HG02840 (cell line): ENCODE measurements at regions not wholly inside any gene's neighbourhood (a gene's known extent, or its start where the extent isn't known, plus 50 kb on each side); places are given as distances from the start of the nearest gene placed in this dataset.
"Not testable (repeated sequence)": the region's sequence is repeated elsewhere in the genome, so short reads cannot be mapped to it uniquely, and the experiment has no call there.

Source experiments
- ATAC-seq: cut with Tn5 transposase; IDR thresholded peaks from one replicate; pipeline ENCODE4 v1.9.1; 2021; ENCODE audit warnings: mild to moderate bottlenecking, moderate library complexity, moderate number of reproducible peaks; ENCODE audit not compliant: unreplicated experiment, low FRiP score

GRCh38 chr5:51156838-51157237 lies 226.4 kb upstream of the ISL1 start:
- ATAC-seq: no peak

GRCh38 chr5:51159164-51159563 lies 224.1 kb upstream of the ISL1 start:
- no peak for ATAC-seq

GRCh38 chr5:51159606-51160005 lies 223.6 kb upstream of the ISL1 start:
- ATAC-seq: no peak

- no peak for ATAC-seq
Measured at GRCh38 chr5:51162245-51162644, 221.0 kb upstream of the ISL1 start.

- ATAC-seq: not testable (repeated sequence)
Measured at GRCh38 chr5:51165621-51166020, 217.6 kb upstream of the ISL1 start.

GRCh38 chr5:51172903-51173626 lies 210.2 kb upstream of the ISL1 start:
- no peak for ATAC-seq

GRCh38 chr5:51181208-51181894 lies 201.9 kb upstream of the ISL1 start:
- ATAC-seq: no peak

GRCh38 chr5:51185850-51186329 lies 197.4 kb upstream of the ISL1 start:
- ATAC-seq: no peak

GRCh38 chr5:51188001-51188591 lies 195.2 kb upstream of the ISL1 start:
- ATAC-seq: no peak

- no peak for ATAC-seq
Measured at GRCh38 chr5:51194671-51195070, 188.6 kb upstream of the ISL1 start.

GRCh38 chr5:51201024-51201423 lies 182.2 kb upstream of the ISL1 start:
- no peak for ATAC-seq

- no peak for ATAC-seq
Measured at GRCh38 chr5:51201708-51202107, 181.5 kb upstream of the ISL1 start.

- ATAC-seq: no peak
Measured at GRCh38 chr5:51202161-51202560, 181.1 kb upstream of the ISL1 start.

- ATAC-seq: peak; percentile 68
Measured at GRCh38 chr5:51203598-51203997, 179.7 kb upstream of the ISL1 start.

- no peak for ATAC-seq
Measured at GRCh38 chr5:51208296-51208695, 175.0 kb upstream of the ISL1 start.

GRCh38 chr5:51214746-51215145 lies 168.5 kb upstream of the ISL1 start:
- ATAC-seq: no peak

GRCh38 chr5:51225789-51226742 lies 157.2 kb upstream of the ISL1 start:
- no peak for ATAC-seq

GRCh38 chr5:51227963-51228470 lies 155.2 kb upstream of the ISL1 start:
- ATAC-seq: no peak

- no peak for ATAC-seq
Measured at GRCh38 chr5:51230336-51230735, 152.9 kb upstream of the ISL1 start.

GRCh38 chr5:51242456-51242855 lies 140.8 kb upstream of the ISL1 start:
- no peak for ATAC-seq
